Neural cell (in vitro differentiated cells): ENCODE measurements at regions not wholly inside any gene's neighbourhood (a gene's known extent, or its start where the extent isn't known, plus 50 kb on each side); places are given as distances from the start of the nearest gene placed in this dataset.

Experiments
- CTCF ChIP-seq: fragments of 450-650 bp; IDR thresholded peaks from 2 replicates; pipeline ENCODE4 v1.5.1; 2014; ENCODE audit warnings: antibody characterized with exemption, mild to moderate bottlenecking, moderate library complexity; ENCODE audit not compliant: poor library complexity, severe bottlenecking
- EP300 ChIP-seq: fragments of 450-650 bp; conservative IDR thresholded peaks from 2 replicates; pipeline ENCODE4 v1.6.1; 2014; ENCODE audit warnings: antibody characterized with exemption, mild to moderate bottlenecking, moderate library complexity; ENCODE audit not compliant: poor library complexity, severe bottlenecking
- MXI1 ChIP-seq: fragments of 450-650 bp; conservative IDR thresholded peaks from 2 replicates; pipeline ENCODE4 v1.6.1; 2014; ENCODE audit warnings: antibody characterized with exemption, mild to moderate bottlenecking; ENCODE audit not compliant: poor library complexity, severe bottlenecking
- POLR2AphosphoS5 ChIP-seq: IDR thresholded peaks from 2 replicates; pipeline ENCODE4 v1.6.1; 2012
- TAF1 ChIP-seq: IDR thresholded peaks from 2 replicates; pipeline ENCODE4 v1.6.1; 2012; ENCODE audit warnings: low read depth
- TF ChIP-seq, protein P1 (sequence below): IDR thresholded peaks from 2 replicates; pipeline ENCODE4 v1.6.1; 2012; ENCODE audit warnings: borderline replicate concordance

- TF ChIP-seq CTCF, result no peak
- TF ChIP-seq TAF1, result no peak
- TF ChIP-seq POLR2AphosphoS5, result no peak
- no peak for TF ChIP-seq EP300
- TF ChIP-seq MXI1, result no peak
- TF ChIP-seq, protein P1, sequence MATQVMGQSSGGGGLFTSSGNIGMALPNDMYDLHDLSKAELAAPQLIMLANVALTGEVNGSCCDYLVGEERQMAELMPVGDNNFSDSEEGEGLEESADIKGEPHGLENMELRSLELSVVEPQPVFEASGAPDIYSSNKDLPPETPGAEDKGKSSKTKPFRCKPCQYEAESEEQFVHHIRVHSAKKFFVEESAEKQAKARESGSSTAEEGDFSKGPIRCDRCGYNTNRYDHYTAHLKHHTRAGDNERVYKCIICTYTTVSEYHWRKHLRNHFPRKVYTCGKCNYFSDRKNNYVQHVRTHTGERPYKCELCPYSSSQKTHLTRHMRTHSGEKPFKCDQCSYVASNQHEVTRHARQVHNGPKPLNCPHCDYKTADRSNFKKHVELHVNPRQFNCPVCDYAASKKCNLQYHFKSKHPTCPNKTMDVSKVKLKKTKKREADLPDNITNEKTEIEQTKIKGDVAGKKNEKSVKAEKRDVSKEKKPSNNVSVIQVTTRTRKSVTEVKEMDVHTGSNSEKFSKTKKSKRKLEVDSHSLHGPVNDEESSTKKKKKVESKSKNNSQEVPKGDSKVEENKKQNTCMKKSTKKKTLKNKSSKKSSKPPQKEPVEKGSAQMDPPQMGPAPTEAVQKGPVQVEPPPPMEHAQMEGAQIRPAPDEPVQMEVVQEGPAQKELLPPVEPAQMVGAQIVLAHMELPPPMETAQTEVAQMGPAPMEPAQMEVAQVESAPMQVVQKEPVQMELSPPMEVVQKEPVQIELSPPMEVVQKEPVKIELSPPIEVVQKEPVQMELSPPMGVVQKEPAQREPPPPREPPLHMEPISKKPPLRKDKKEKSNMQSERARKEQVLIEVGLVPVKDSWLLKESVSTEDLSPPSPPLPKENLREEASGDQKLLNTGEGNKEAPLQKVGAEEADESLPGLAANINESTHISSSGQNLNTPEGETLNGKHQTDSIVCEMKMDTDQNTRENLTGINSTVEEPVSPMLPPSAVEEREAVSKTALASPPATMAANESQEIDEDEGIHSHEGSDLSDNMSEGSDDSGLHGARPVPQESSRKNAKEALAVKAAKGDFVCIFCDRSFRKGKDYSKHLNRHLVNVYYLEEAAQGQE, result no peak
These were observed 441.8 kb downstream of the RPS24 start for GRCh38 chr10:78475437-78475836.
